HG03066 (cell line): ENCODE measurements at regions not wholly inside any gene's neighbourhood (a gene's known extent, or its start where the extent isn't known, plus 50 kb on each side); places are given as distances from the start of the nearest gene placed in this dataset.

ENCODE experiments used
- ATAC-seq: cut with Tn5 transposase; IDR thresholded peaks from one replicate; pipeline ENCODE4 v1.9.1; 2021; ENCODE audit warnings: low read depth; ENCODE audit not compliant: unreplicated experiment

- ATAC-seq = no peak
These were observed 124.1 kb upstream of the MED13L start for GRCh38 chr12:116401565-116401964.

- no peak for ATAC-seq
These were observed 124.9 kb upstream of the MED13L start for GRCh38 chr12:116402163-116402939.

GRCh38 chr12:116403546-116403945, 126.1 kb upstream of the MED13L start:
- no peak for ATAC-seq

GRCh38 chr12:116404247-116404646, 126.8 kb upstream of the MED13L start:
- no peak for ATAC-seq

GRCh38 chr12:116404913-116405611, 127.6 kb upstream of the MED13L start:
- no peak for ATAC-seq

- ATAC-seq = no peak
These were observed 129.0 kb upstream of the MED13L start for GRCh38 chr12:116406529-116406928.

GRCh38 chr12:116408489-116409250, 131.2 kb upstream of the MED13L start:
- no peak for ATAC-seq

GRCh38 chr12:116411977-116412376, 134.5 kb upstream of the MED13L start:
- ATAC-seq = no peak

- no peak for ATAC-seq
These were observed 137.4 kb upstream of the MED13L start for GRCh38 chr12:116414891-116415290.

- no peak for ATAC-seq
These were observed 138.1 kb upstream of the MED13L start for GRCh38 chr12:116415408-116416108.

- ATAC-seq = no peak
These were observed 138.7 kb upstream of the MED13L start for GRCh38 chr12:116416166-116416565.

GRCh38 chr12:116418551-116418950, 140.6 kb upstream of the MAP1LC3B2 start:
- no peak for ATAC-seq

GRCh38 chr12:116420227-116420880, 138.8 kb upstream of the MAP1LC3B2 start:
- no peak for ATAC-seq

GRCh38 chr12:116421785-116422538, 137.2 kb upstream of the MAP1LC3B2 start:
- ATAC-seq = no peak

- ATAC-seq = no peak
These were observed 136.1 kb upstream of the MAP1LC3B2 start for GRCh38 chr12:116423094-116423493.

- no peak for ATAC-seq
These were observed 133.7 kb upstream of the MAP1LC3B2 start for GRCh38 chr12:116425256-116426193.

GRCh38 chr12:116426391-116427136, 132.6 kb upstream of the MAP1LC3B2 start:
- no peak for ATAC-seq
